ENCODE measurements at regions not wholly inside any gene's neighbourhood (a gene's known extent, or its start where the extent isn't known, plus 50 kb on each side); places are given as distances from the start of the nearest gene placed in this dataset.

- TF ChIP-seq POLR2A (IDR thresholded peaks at IDR 0.05) (no peak), CTCF (IDR thresholded peaks at IDR 0.05 in 8 of 11, conservative IDR thresholded peaks at IDR 0.05 in 3 of 11) (no peak), POLR2AphosphoS5 (IDR thresholded peaks at IDR 0.05) (no peak)
These were observed 116.2 kb downstream of the FOXD2 start for GRCh38 chr1:47554082-47554481.
